ENCODE measurements at regions not wholly inside any gene's neighbourhood (a gene's known extent, or its start where the extent isn't known, plus 50 kb on each side); places are given as distances from the start of the nearest gene placed in this dataset.

DNA sequence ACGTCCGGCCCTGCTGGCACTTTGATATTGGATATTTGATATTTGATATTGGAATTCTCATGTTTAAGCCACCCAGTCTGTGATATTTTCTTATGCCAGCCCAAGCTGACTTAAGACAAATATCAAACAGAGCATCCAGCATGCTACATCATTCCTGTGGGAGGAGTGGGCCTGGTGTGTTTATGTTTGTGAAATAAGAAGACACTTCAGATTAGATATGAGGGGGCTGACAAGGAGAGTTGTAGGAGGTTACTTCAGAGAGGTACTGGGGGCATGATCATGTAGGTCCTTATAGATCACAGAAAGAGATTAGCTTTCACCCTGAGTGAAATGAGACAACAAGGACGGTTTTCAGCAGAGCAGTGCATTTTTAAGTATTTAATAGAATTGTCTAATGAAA is 382.9 kb downstream of the SEMA3D start:
- no peak for TF ChIP-seq POLR2A (IDR thresholded peaks at IDR 0.05)
- TF ChIP-seq, protein P1, sequence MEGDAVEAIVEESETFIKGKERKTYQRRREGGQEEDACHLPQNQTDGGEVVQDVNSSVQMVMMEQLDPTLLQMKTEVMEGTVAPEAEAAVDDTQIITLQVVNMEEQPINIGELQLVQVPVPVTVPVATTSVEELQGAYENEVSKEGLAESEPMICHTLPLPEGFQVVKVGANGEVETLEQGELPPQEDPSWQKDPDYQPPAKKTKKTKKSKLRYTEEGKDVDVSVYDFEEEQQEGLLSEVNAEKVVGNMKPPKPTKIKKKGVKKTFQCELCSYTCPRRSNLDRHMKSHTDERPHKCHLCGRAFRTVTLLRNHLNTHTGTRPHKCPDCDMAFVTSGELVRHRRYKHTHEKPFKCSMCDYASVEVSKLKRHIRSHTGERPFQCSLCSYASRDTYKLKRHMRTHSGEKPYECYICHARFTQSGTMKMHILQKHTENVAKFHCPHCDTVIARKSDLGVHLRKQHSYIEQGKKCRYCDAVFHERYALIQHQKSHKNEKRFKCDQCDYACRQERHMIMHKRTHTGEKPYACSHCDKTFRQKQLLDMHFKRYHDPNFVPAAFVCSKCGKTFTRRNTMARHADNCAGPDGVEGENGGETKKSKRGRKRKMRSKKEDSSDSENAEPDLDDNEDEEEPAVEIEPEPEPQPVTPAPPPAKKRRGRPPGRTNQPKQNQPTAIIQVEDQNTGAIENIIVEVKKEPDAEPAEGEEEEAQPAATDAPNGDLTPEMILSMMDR (IDR thresholded peaks at IDR 0.05) = no peak

Measured in thyroid gland (tissue), 4 donors.